HG02973 (cell line): ENCODE measurements at regions not wholly inside any gene's neighbourhood (a gene's known extent, or its start where the extent isn't known, plus 50 kb on each side); places are given as distances from the start of the nearest gene placed in this dataset.

Experiments
- ATAC-seq: cut with Tn5 transposase; IDR thresholded peaks from one replicate; pipeline ENCODE4 v1.9.1; 2021; ENCODE audit warnings: moderate library complexity; ENCODE audit not compliant: unreplicated experiment

GRCh38 chr12:92003701-92004100, 141.9 kb downstream of the BTG1 start:
- ATAC-seq: no peak

- ATAC-seq: no peak
These were observed 142.8 kb downstream of the BTG1 start for GRCh38 chr12:92002673-92003382.

- no peak for ATAC-seq
These were observed 143.4 kb downstream of the BTG1 start for GRCh38 chr12:92002195-92002649.

GRCh38 chr12:92000597-92000996, 145.0 kb downstream of the BTG1 start:
- ATAC-seq: no peak

- no peak for ATAC-seq
These were observed 145.8 kb downstream of the BTG1 start for GRCh38 chr12:91999823-92000222.

GRCh38 chr12:91998316-91998715, 147.3 kb downstream of the BTG1 start:
- ATAC-seq: no peak

GRCh38 chr12:91994208-91994797, 151.3 kb downstream of the BTG1 start:
- no peak for ATAC-seq

- ATAC-seq: no peak
These were observed 152.2 kb downstream of the BTG1 start for GRCh38 chr12:91993287-91994017.

- no peak for ATAC-seq
These were observed 154.1 kb downstream of the BTG1 start for GRCh38 chr12:91991399-91992187.

GRCh38 chr12:91990525-91990924, 155.1 kb downstream of the BTG1 start:
- no peak for ATAC-seq

- ATAC-seq: no peak
These were observed 156.5 kb downstream of the BTG1 start for GRCh38 chr12:91989143-91989542.

- ATAC-seq: no peak
These were observed 157.3 kb downstream of the BTG1 start for GRCh38 chr12:91988086-91988923.

- no peak for ATAC-seq
These were observed 159.6 kb downstream of the BTG1 start for GRCh38 chr12:91986084-91986483.

GRCh38 chr12:91985002-91985787, 160.5 kb downstream of the BTG1 start:
- no peak for ATAC-seq

GRCh38 chr12:91984556-91984955, 161.1 kb downstream of the BTG1 start:
- no peak for ATAC-seq

GRCh38 chr12:91983935-91984334, 161.7 kb downstream of the BTG1 start:
- ATAC-seq: no peak

GRCh38 chr12:91982946-91983345, 162.7 kb downstream of the BTG1 start:
- no peak for ATAC-seq

- ATAC-seq: no peak
These were observed 165.2 kb downstream of the BTG1 start for GRCh38 chr12:91980389-91980821.

- ATAC-seq: no peak
These were observed 167.5 kb downstream of the BTG1 start for GRCh38 chr12:91978143-91978542.
